Kidney (tissue), 13 donors: ENCODE measurements at regions not wholly inside any gene's neighbourhood (a gene's known extent, or its start where the extent isn't known, plus 50 kb on each side); places are given as distances from the start of the nearest gene placed in this dataset.

Experiments
- DNase-seq, 5 donors: peaks; one replicate each; pipeline ENCODE4 v3.0.0-alpha.2; 2013 to 2020
- FAIRE-seq: peaks from 2 replicates; lab custom pipeline; 2012; peaks lifted over from hg19 to GRCh38; lab: Jason Lieb, UNC
- H3K27ac ChIP-seq, 2 donors: one replicate each; pipeline ENCODE4 v1.7.0; 2013; ENCODE audit warnings: low read depth in 2 of 2, low read length in 2 of 2, inconsistent platforms in 1 of 2
- H3K27me3 ChIP-seq: one replicate; pipeline ENCODE4 v1.7.1; 2013; ENCODE audit warnings: low read length, inconsistent platforms; ENCODE audit not compliant: control insufficient read depth, insufficient read depth
- H3K36me3 ChIP-seq, 3 donors: one replicate each; pipeline versions ENCODE4 v1.7.0 to v1.7.1; 2013; ENCODE audit warnings: low read length in 3 of 3, control low read depth in 1 of 3, inconsistent platforms in 1 of 3; ENCODE audit not compliant: insufficient read depth in 3 of 3, control insufficient read depth in 2 of 3
- H3K4me1 ChIP-seq, 3 donors: one replicate each; pipeline versions ENCODE4 v1.7.0 to v1.7.1; 2013; ENCODE audit warnings: low read length in 3 of 3, inconsistent platforms in 1 of 3, low read depth in 1 of 3; ENCODE audit not compliant: control insufficient read depth in 2 of 3, insufficient read depth in 2 of 3
- H3K4me3 ChIP-seq, 3 donors: one replicate each; pipeline versions ENCODE4 v1.7.0 to v1.8.1; 2013; ENCODE audit warnings: low read length in 3 of 3, control low read depth in 1 of 3, inconsistent platforms in 1 of 3
- H3K9ac ChIP-seq, 3 donors: one replicate each; pipeline versions ENCODE4 v1.7.0 to v1.7.1; 2013; ENCODE audit warnings: low read length in 3 of 3, control low read depth in 1 of 3, inconsistent platforms in 1 of 3
- H3K9me3 ChIP-seq, 3 donors: one replicate each; pipeline versions ENCODE4 v1.7.0 to v1.7.1; 2013; ENCODE audit warnings: low read length in 3 of 3, control low read depth in 1 of 3, inconsistent platforms in 1 of 3; ENCODE audit not compliant: control insufficient read depth in 2 of 3, insufficient read depth in 1 of 3
- intact Hi-C: fragments of 100-400 bp; cut with DNase I; formaldehyde crosslinking; loops from one replicate; pipeline ENCODE4 v1.11.1; 2022
- TF ChIP-seq, protein P1 (sequence below): IDR thresholded peaks from 3 replicates; pipeline ENCODE4 v1.5.1; 2012; ENCODE audit warnings: mild to moderate bottlenecking, moderate library complexity, borderline replicate concordance; ENCODE audit not compliant: insufficient read depth; ENCODE audit errors: extremely low read depth
- donor health status: control.
- donor health status: control.
- donor health status: control.
- donor health status: control.
- donor health status: control.
- donor health status: DM: yes; HTN: yes; CAD: no.
- donor health status: Normal renal cell carcinoma (clear cell type).

DNA sequence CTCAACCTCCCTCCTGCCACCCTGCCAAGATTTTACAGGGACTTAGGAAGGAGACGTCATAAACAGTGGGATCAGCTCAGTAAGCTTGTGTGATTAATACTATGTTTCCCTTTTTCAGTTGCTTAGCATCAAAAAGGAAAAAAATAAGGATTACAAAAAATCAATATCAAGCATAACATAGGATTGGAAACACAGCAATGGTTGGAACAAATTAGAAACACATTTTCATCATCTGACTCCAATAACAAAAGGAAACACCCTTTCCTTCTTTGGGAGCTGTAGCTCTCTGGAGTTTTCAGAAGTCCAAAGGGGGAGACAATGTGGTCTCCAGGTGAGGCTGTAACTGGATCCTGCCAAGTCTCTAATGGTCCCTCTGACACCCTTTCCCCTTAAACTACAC lies 233.4 kb downstream of the B3GLCT start:
- H3K9me3 ChIP-seq, result peaks cover 0 to 2% (median 0%) of the 10 kb centered on the region in 3 donors
- H3K27me3 ChIP-seq, result no peaks in the 10 kb centered on the region
- no peak overlapping the region for H3K27ac ChIP-seq
- H3K9ac ChIP-seq, result no peak overlapping the region
- H3K4me3 ChIP-seq, result no peak overlapping the region
- H3K4me1 ChIP-seq, result peaks cover 0 to 4% (median 2%) of the 10 kb centered on the region in 3 donors
- TF ChIP-seq, protein P1, sequence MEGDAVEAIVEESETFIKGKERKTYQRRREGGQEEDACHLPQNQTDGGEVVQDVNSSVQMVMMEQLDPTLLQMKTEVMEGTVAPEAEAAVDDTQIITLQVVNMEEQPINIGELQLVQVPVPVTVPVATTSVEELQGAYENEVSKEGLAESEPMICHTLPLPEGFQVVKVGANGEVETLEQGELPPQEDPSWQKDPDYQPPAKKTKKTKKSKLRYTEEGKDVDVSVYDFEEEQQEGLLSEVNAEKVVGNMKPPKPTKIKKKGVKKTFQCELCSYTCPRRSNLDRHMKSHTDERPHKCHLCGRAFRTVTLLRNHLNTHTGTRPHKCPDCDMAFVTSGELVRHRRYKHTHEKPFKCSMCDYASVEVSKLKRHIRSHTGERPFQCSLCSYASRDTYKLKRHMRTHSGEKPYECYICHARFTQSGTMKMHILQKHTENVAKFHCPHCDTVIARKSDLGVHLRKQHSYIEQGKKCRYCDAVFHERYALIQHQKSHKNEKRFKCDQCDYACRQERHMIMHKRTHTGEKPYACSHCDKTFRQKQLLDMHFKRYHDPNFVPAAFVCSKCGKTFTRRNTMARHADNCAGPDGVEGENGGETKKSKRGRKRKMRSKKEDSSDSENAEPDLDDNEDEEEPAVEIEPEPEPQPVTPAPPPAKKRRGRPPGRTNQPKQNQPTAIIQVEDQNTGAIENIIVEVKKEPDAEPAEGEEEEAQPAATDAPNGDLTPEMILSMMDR, result no peak
- no peaks in the 10 kb centered on the region for H3K36me3 ChIP-seq
- FAIRE-seq (no peak), DNase-seq (no peak)
- intact Hi-C loops, result loop anchor here (10.0 kb wide), 1 partner anchor 302 kb away; the partner anchor contains the start of gene RXFP2

DNA sequence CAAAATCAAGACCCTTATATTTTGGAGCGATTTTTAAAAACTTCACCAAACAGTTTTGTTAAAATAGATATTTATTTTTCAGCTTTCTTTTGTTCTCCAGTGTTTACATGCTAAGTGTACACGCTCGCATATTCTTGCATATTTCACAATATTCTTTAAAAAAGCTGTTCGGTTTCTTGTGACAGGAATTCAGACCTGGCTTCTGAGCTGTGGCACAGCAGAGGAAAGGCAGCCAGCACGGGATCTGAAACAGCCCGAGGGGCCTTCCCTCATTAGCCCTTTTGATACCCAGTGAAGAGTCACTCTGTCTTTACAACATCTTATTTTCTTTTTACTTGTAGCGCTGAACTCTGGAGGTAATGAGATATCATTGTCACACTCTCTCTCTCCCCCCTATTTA lies 234.0 kb downstream of the B3GLCT start:
- no peak for DNase-seq
- no peak for FAIRE-seq

GRCh38 chr13:31434613-31435012 lies 234.8 kb downstream of the B3GLCT start:
- intact Hi-C loops, result loop anchor here (10.0 kb wide), 1 partner anchor 300 kb away; the partner anchor contains the start of gene RXFP2
- peaks cover 0 to 4% (median 2%) of the 10 kb centered on the region in 3 donors for H3K4me1 ChIP-seq
- H3K9me3 ChIP-seq, result peaks cover 0 to 2% (median 0%) of the 10 kb centered on the region in 3 donors
- no peak for FAIRE-seq
- H3K4me3 ChIP-seq, result no peak overlapping the region
- TF ChIP-seq, protein P1, result no peak
- H3K9ac ChIP-seq, result no peak overlapping the region
- no peak overlapping the region for H3K27ac ChIP-seq
- no peaks in the 10 kb centered on the region for H3K36me3 ChIP-seq
- no peaks in the 10 kb centered on the region for H3K27me3 ChIP-seq
- DNase-seq, result no peak

More for the DNA sequence above, 234.0 kb downstream of the B3GLCT start:
- no peak overlapping the region for H3K4me3 ChIP-seq
- no peak overlapping the region for H3K27ac ChIP-seq
- H3K4me1 ChIP-seq, result peaks cover 0 to 4% (median 2%) of the 10 kb centered on the region in 3 donors
- no peak overlapping the region for H3K9ac ChIP-seq
- TF ChIP-seq, protein P1, result no peak
- intact Hi-C loops, result loop anchor here (10.0 kb wide), 1 partner anchor 301 kb away; the partner anchor contains the start of gene RXFP2
- no peaks in the 10 kb centered on the region for H3K36me3 ChIP-seq
- H3K9me3 ChIP-seq, result peaks cover 0 to 2% (median 0%) of the 10 kb centered on the region in 3 donors
- H3K27me3 ChIP-seq, result no peaks in the 10 kb centered on the region
